HG02973 (cell line): ENCODE measurements at regions not wholly inside any gene's neighbourhood (a gene's known extent, or its start where the extent isn't known, plus 50 kb on each side); places are given as distances from the start of the nearest gene placed in this dataset.

Source experiments
- ATAC-seq: cut with Tn5 transposase; IDR thresholded peaks from one replicate; pipeline ENCODE4 v1.9.1; 2021; ENCODE audit warnings: moderate library complexity; ENCODE audit not compliant: unreplicated experiment

DNA sequence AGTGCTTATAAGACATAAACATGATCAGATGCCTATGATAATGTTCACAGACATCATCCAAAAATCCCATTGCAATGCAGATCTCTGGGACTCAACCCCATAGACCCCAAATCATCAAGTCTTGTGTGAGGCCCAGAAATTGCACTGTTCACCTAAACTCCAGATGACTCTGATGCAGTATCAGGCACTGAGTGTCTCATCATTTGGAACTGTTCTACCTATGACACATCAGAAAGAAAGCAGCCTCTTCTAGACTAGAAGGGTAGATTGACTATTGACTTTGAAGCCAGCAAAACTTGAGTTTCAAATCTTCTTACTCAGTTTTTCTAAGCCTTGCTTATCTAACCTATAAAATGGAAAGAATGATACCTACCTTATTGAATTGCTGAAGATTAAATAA, 58.7 kb upstream of the PAPPA start:
- no peak for ATAC-seq

DNA sequence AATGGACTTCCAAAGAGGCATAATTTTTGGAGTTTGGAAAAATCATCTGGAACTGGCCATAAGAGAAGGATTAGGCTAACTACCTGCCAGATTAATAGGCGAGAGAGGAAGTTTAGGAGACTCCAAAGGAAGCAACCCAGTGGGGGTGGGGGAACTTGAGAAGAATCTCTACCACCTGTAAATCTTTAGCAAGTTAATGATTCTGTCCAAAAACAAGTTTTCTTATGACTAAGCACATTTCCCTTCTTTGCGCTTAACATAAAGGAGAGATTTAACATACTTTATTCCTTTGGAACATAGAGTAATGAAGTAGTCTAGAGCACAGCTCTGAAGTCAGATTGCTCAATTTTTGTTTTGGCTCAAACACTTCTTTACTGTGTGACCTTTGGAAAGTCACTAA, 58.2 kb upstream of the PAPPA start:
- ATAC-seq, result no peak

DNA sequence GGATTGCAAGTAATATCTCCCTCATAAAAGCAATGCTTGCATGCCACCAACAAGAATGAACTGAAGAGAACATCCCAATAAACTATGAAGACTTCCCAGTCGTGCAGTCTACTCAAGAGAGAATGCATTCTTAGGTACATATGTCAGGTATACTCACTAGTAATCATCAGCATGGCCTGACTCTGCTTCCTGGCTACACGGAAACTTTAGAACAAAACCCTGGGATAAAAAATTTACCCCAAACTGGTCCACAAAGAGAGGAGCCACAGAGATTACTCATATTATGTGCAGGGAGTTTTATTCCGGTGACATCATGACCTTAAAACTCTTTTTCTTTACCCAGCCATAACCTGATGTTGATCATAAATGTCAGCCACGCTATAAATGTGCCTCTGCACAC, 57.5 kb upstream of the PAPPA start:
- no peak for ATAC-seq

DNA sequence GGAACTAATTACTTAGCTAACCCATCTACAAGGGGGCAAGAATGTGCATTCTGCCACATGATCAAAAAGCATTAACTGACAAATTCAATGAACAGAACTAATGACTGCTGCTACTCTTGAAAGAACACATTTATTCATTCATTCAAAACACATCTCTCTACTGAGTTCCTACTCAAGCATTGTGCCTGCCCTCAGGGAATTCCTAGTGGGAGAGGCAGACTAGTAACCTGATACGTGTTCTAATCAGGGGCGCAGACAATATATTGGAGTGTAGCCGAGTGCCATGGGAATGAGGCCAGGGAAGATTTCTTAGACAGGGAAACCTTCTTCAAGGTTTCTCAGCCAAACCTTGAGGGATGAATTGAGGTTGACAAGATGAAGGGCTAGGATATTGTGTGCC, 56.7 kb upstream of the PAPPA start:
- no peak for ATAC-seq

DNA sequence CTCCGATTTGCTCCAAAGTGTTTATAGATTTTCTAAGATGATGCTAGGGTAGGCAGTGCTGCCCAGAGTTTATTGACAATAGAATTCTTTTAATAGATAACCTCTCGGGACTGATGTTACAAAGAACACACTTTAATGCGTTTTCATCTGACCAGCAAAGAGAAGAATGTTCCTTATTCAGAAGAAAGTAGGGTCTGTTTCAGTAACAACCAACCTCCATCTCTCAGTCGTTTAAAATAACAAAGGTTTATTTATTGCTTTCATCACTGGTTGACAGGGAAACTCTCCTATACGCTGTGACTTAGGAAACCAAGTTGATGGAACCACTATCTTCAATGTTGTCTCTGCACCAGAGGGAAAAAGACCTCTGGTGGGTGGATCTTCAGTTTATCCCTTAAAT, 55.1 kb upstream of the PAPPA start:
- ATAC-seq, result no peak

DNA sequence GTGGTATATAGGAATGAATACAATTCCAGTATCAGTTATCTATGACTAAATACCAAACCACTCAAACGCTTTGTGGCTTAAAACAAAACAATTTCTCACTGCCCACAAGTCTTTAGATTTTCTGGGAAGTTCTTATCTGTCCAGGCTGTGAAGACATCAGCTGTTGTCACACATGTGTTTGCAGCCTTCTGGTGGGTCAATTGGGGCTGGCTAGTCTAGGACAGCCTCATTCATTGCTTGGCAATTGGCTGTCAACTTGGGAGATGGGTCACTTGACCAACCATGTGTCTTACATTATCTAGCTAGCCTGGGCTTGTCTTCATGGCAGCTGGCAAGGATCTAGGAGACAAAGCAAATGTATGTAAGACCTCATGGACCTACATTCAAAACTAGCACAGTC, 53.8 kb upstream of the PAPPA start:
- ATAC-seq, result no peak

DNA sequence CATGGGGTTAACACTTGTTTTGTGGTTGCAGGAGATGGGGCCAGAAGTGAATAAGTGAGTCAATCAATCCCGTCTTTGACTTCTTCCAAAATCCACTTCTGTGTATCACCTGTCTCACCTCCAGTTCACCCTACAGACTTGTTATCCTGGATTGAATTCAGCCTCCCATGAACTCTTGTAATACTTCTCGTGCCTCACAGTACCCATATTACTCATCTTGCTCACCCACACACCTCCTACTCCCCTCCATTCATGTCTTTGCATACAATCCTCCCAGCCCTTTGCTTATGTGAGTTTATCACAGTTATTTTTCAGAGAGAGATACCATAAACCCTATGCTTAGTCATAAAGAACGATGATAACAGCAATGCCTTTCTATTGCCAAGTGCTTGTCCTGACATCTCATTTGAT, 52.9 kb upstream of the PAPPA start:
- ATAC-seq, result no peak

DNA sequence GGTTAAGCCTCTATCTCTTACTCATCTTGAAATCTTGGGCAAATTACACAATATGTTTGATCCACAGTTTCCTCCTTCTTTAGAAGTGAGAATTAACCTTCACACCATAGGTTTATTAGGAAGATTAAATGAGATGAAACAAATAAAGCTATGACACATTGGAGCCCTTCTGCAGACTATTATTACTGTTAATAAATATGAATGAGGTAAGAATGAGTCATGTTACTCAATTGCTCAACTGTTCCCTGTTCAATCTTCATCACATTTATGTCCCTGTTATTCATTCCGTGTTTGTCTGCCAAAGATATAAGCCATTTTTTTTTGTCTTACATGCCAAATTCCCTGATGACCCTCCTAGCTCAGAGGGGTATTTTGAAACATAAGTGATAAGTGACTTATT, 52.1 kb upstream of the PAPPA start:
- ATAC-seq, result no peak

DNA sequence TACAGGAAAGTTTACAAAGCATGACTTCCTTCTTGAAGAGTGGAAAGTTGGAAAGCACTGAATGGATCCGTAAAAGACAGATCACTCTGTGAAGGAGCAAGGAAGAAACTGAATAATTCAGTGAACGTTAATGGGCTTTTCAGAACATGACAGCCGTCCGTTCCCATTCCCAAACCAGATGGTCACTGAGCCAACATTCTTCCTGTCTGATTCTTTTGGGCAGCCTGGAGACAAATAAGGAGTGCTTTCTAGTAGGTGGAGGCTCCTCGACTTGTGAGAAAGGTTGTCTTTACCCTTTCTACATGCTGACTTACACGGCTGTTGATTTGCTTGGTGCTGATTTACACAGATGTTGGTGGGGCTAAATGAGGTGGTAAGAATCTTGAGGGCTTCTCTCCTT, 51.0 kb upstream of the PAPPA start:
- no peak for ATAC-seq
